H9 (cell line): ENCODE measurements at regions not wholly inside any gene's neighbourhood (a gene's known extent, or its start where the extent isn't known, plus 50 kb on each side); places are given as distances from the start of the nearest gene placed in this dataset.
A peak's percentile ranks its signal among the peaks of the same experiment; 100 is the strongest.

Experiments used
- DNase-seq: peaks from one replicate; pipeline ENCODE4 v3.0.0-alpha.2; 2017
- H2AFZ ChIP-seq: one replicate; pipeline ENCODE4 v1.6.1; 2013; ENCODE audit warnings: mild to moderate bottlenecking, low read length, control low read depth, moderate library complexity
- H2AK5ac ChIP-seq: 2 replicates; pipeline ENCODE4 v1.6.1; 2013; ENCODE audit warnings: low read length, control low read depth, mixed read lengths; ENCODE audit not compliant: insufficient read length
- H2BK120ac ChIP-seq: one replicate; pipeline ENCODE4 v1.6.1; 2013; ENCODE audit warnings: low read depth, mild to moderate bottlenecking, low read length, control low read depth, inconsistent platforms; ENCODE audit not compliant: poor library complexity, severe bottlenecking
- H2BK12ac ChIP-seq: 2 replicates; pipeline ENCODE4 v1.6.1; 2013; ENCODE audit warnings: low read length, control low read depth, mixed read lengths, low read depth; ENCODE audit not compliant: insufficient read length
- H2BK15ac ChIP-seq: 2 replicates; pipeline ENCODE4 v1.6.1; 2013; ENCODE audit warnings: low read depth, low read length, control low read depth
- H2BK20ac ChIP-seq: one replicate; pipeline ENCODE4 v1.6.1; 2013; ENCODE audit warnings: low read depth, mild to moderate bottlenecking, low read length, control low read depth, inconsistent platforms; ENCODE audit not compliant: poor library complexity, severe bottlenecking
- H2BK5ac ChIP-seq: 2 replicates; pipeline ENCODE4 v1.6.1; 2013; ENCODE audit warnings: low read length, control low read depth, mixed read lengths; ENCODE audit not compliant: insufficient read length
- H3K14ac ChIP-seq: 2 replicates; pipeline ENCODE4 v1.6.1; 2013; ENCODE audit warnings: low read length, control low read depth; ENCODE audit not compliant: insufficient read depth
- H3K18ac ChIP-seq: 2 replicates; pipeline ENCODE4 v1.6.1; 2013; ENCODE audit warnings: low read depth, mild to moderate bottlenecking, mixed read lengths, low read length, control low read depth; ENCODE audit not compliant: insufficient read length
- H3K23ac ChIP-seq: 2 replicates; pipeline ENCODE4 v1.6.1; 2013; ENCODE audit warnings: low read length, control low read depth, mixed read lengths, low read depth; ENCODE audit not compliant: insufficient read length
- H3K23me2 ChIP-seq: 2 replicates; pipeline ENCODE4 v1.6.1; 2013; ENCODE audit warnings: low read depth, mild to moderate bottlenecking, mixed read lengths, low read length, control low read depth; ENCODE audit not compliant: insufficient read length, poor library complexity, severe bottlenecking
- H3K27ac ChIP-seq: 2 replicates; pipeline ENCODE4 v1.5.1; 2013; ENCODE audit warnings: low read length, control low read depth, mixed read lengths, low read depth; ENCODE audit not compliant: insufficient read length
- H3K27me3 ChIP-seq: 2 replicates; pipeline ENCODE4 v1.6.1; 2013; ENCODE audit warnings: low read length, control low read depth, inconsistent platforms; ENCODE audit not compliant: insufficient read depth
- H3K4ac ChIP-seq: 2 replicates; pipeline ENCODE4 v1.6.1; 2013; ENCODE audit warnings: low read depth, mild to moderate bottlenecking, control low read depth, inconsistent platforms, low read length, moderate library complexity
- H3K4me1 ChIP-seq: 2 replicates; pipeline ENCODE4 v1.6.1; 2013; ENCODE audit warnings: low read length, control low read depth, inconsistent platforms; ENCODE audit not compliant: insufficient read depth
- H3K4me2 ChIP-seq: 2 replicates; pipeline ENCODE4 v1.6.1; 2013; ENCODE audit warnings: low read length, control low read depth, mixed read lengths; ENCODE audit not compliant: insufficient read length, insufficient read depth
- H3K56ac ChIP-seq: 2 replicates; pipeline ENCODE4 v1.6.1; 2013; ENCODE audit warnings: low read depth, mild to moderate bottlenecking, mixed read lengths, low read length, control low read depth; ENCODE audit not compliant: insufficient read length
- H3K79me1 ChIP-seq: 2 replicates; pipeline ENCODE4 v1.6.1; 2013; ENCODE audit warnings: low read depth, mild to moderate bottlenecking, moderate library complexity, low read length, control low read depth, inconsistent platforms; ENCODE audit not compliant: insufficient read depth, poor library complexity, severe bottlenecking
- H3K79me2 ChIP-seq: 2 replicates; pipeline ENCODE4 v1.6.1; 2013; ENCODE audit warnings: low read length, control low read depth, inconsistent platforms; ENCODE audit not compliant: insufficient read depth
- H3K9ac ChIP-seq: 2 replicates; pipeline ENCODE4 v1.6.1; 2013; ENCODE audit warnings: low read length, control low read depth, mixed read lengths; ENCODE audit not compliant: insufficient read length; ENCODE audit errors: extremely low read depth
- H3K9me3 ChIP-seq: one replicate; pipeline ENCODE4 v1.6.1; 2013; ENCODE audit warnings: low read depth, low read length, inconsistent platforms; ENCODE audit not compliant: control insufficient read depth
- H3T11ph ChIP-seq: one replicate; pipeline ENCODE4 v1.6.1; 2013; ENCODE audit warnings: mild to moderate bottlenecking, low read length, control low read depth, inconsistent platforms
- H4K20me1 ChIP-seq: one replicate; pipeline ENCODE4 v1.6.1; 2013; ENCODE audit not compliant: control insufficient read depth, insufficient read length, insufficient read depth
- H4K5ac ChIP-seq: 2 replicates; pipeline ENCODE4 v1.6.1; 2013; ENCODE audit warnings: low read depth, mild to moderate bottlenecking, mixed read lengths, low read length, control low read depth; ENCODE audit not compliant: insufficient read length
- H4K8ac ChIP-seq: replicated peaks from 2 replicates; pipeline ENCODE4 v1.6.1; 2013; ENCODE audit warnings: low read length, control low read depth, mixed read lengths, low read depth; ENCODE audit not compliant: insufficient read length
- H4K91ac ChIP-seq: 2 replicates; pipeline ENCODE4 v1.6.1; 2013; ENCODE audit warnings: low read depth, mild to moderate bottlenecking, moderate library complexity, mixed read lengths, low read length, control low read depth; ENCODE audit not compliant: insufficient read length
- H3K27ac Mint-ChIP-seq, 3 experiments: 2 replicates in 2 of 3; 3 replicates in 1 of 3; pipeline ENCODE4 v1.8.0; 2020 to 2021; ENCODE audit warnings: mixed read lengths in 3 of 3, mild to moderate bottlenecking in 1 of 3, moderate library complexity in 1 of 3
- H3K27me3 Mint-ChIP-seq: 2 replicates; pipeline ENCODE4 v1.8.0; 2021; ENCODE audit warnings: low read depth, mild to moderate bottlenecking, moderate library complexity, mixed read lengths
- H3K36me3 Mint-ChIP-seq, 3 experiments: 2 replicates in 2 of 3; 3 replicates in 1 of 3; pipeline ENCODE4 v1.8.0; 2020 to 2021; ENCODE audit warnings: low read depth in 3 of 3, mixed read lengths in 3 of 3; ENCODE audit not compliant: insufficient read depth in 1 of 3
- H3K4me1 Mint-ChIP-seq, 2 experiments: 2 replicates each; pipeline ENCODE4 v1.8.0; 2020; ENCODE audit warnings: mixed read lengths in 2 of 2
- H3K4me3 Mint-ChIP-seq, 2 experiments: 2 replicates in 1 of 2; 3 replicates in 1 of 2; pipeline ENCODE4 v1.8.0; 2020 to 2021; ENCODE audit warnings: mild to moderate bottlenecking in 2 of 2, mixed read lengths in 2 of 2, moderate library complexity in 1 of 2
- H3K9me3 Mint-ChIP-seq, 2 experiments: 2 replicates in 1 of 2; 3 replicates in 1 of 2; pipeline ENCODE4 v1.8.0; 2020; ENCODE audit warnings: mild to moderate bottlenecking in 2 of 2, mixed read lengths in 2 of 2, moderate library complexity in 1 of 2
- WGBS: extraction: QIAGEN DNeasy Blood & Tissue Kit; methylation state at CpG from one replicate; pipeline ENCODE4 v1.1.7; 2013; ENCODE audit warnings: missing lambda C conversion rate, low lambda C conversion rate, mixed read lengths; ENCODE audit not compliant: insufficient read length; ENCODE audit errors: extremely low coverage; 5-methylcytosine and 5-hydroxymethylcytosine counted together
- TF ChIP-seq, protein P1 (sequence below): fragments of 200-600 bp; sonication (generic); conservative IDR thresholded peaks from 3 replicates; pipeline ENCODE4 v1.8.0; 2021; ENCODE audit warnings: antibody characterized with exemption, mild to moderate bottlenecking

- Mint-ChIP-seq H3K36me3 (no peaks in the 10 kb centered on the region), H3K27me3 (peaks cover 9% of the 10 kb centered on the region), H3K4me1 (peaks cover 0 to 6% of the 10 kb centered on the region in 2 experiments; a peak in 1 of 4 replicates), H3K9me3 (no peaks in the 10 kb centered on the region), H3K4me3 (no peak overlapping the region), H3K27ac (no peak overlapping the region)
- Histone ChIP-seq H4K5ac (no peak overlapping the region), H2BK120ac (no peak overlapping the region), H3K27ac (no peak overlapping the region), H3K18ac (no peak overlapping the region), H3K9ac (no peak overlapping the region), H3K23me2 (no peaks in the 10 kb centered on the region), H3K56ac (no peak overlapping the region), H3K14ac (no peak overlapping the region; the same call in 1 of the 2 replicates), H4K8ac (no peak overlapping the region), H4K20me1 (no peaks in the 10 kb centered on the region), H3T11ph (no peak overlapping the region), H4K91ac (no peak overlapping the region), H2BK5ac (no peak overlapping the region), H3K9me3 (no peaks in the 10 kb centered on the region), H3K4me1 (no peaks in the 10 kb centered on the region), H3K4ac (no peak overlapping the region), H2BK12ac (no peak overlapping the region), H3K4me2 (no peak overlapping the region), H3K27me3 (no peaks in the 10 kb centered on the region; the same call in 1 of the 2 replicates), H3K79me1 (no peaks in the 10 kb centered on the region), H2BK15ac (no peak overlapping the region), H3K79me2 (no peaks in the 10 kb centered on the region), H2BK20ac (no peak overlapping the region), H3K23ac (no peak overlapping the region), H2AFZ (no peak overlapping the region), H2AK5ac (no peak overlapping the region)
- DNase-seq = peak; percentile 3
- TF ChIP-seq, protein P1, sequence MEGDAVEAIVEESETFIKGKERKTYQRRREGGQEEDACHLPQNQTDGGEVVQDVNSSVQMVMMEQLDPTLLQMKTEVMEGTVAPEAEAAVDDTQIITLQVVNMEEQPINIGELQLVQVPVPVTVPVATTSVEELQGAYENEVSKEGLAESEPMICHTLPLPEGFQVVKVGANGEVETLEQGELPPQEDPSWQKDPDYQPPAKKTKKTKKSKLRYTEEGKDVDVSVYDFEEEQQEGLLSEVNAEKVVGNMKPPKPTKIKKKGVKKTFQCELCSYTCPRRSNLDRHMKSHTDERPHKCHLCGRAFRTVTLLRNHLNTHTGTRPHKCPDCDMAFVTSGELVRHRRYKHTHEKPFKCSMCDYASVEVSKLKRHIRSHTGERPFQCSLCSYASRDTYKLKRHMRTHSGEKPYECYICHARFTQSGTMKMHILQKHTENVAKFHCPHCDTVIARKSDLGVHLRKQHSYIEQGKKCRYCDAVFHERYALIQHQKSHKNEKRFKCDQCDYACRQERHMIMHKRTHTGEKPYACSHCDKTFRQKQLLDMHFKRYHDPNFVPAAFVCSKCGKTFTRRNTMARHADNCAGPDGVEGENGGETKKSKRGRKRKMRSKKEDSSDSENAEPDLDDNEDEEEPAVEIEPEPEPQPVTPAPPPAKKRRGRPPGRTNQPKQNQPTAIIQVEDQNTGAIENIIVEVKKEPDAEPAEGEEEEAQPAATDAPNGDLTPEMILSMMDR = no peak
- no CpG with 5 or more reads among the region's 6 CpGs for WGBS
Measured at GRCh38 chr5:173486355-173487225, 129.9 kb downstream of the BOD1 start.
